ENCODE measurements at regions not wholly inside any gene's neighbourhood (a gene's known extent, or its start where the extent isn't known, plus 50 kb on each side); places are given as distances from the start of the nearest gene placed in this dataset.

DNA sequence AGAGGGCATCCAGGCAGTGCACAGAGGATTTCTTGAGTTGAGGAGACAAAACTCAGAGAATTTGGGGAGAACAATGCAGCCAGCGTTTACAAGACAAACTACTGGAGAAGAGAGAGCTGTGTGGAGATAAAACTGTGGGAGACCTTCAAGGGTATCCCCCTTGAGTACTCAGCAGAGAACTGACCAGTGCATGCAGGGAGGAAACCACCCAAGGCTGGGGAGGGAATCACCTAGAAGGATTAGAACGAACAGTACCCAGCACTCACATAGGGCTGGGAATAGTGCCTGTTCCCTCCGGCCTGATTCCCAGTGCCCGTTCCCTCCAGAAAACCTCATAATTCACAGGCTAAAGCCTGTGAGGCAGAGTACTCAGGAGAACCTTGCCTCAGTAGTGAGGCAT, 61.9 kb upstream of the YPEL5 start:
- Histone ChIP-seq H3K36me3 (ENCODE audit: low read depth, low read length) (no peaks in the 10 kb centered on the region), H3K79me2 (ENCODE audit: low read length) (no peaks in the 10 kb centered on the region), H2AFZ (ENCODE audit: low read length) (no peak overlapping the region), H3F3A (ENCODE audit: low read length, unreplicated experiment) (no peaks in the 10 kb centered on the region), H3K9me2 (replicated peaks; ENCODE audit: low read length) (no peaks in the 10 kb centered on the region), H3K4me3 (ENCODE audit: low read length) (no peak overlapping the region), H3K27ac (ENCODE audit: low read length) (no peak overlapping the region), H3K4me1 (ENCODE audit: insufficient read depth, low read length) (no peaks in the 10 kb centered on the region), H3K4me2 (ENCODE audit: low read length) (no peak overlapping the region), H4K20me1 (ENCODE audit: low read length) (no peaks in the 10 kb centered on the region), H3K9ac (ENCODE audit: low read length) (no peak overlapping the region), H3K27me3 (ENCODE audit: low read length) (0 out of 2 replicates have a peak, but pooled peaks cover 4% of the 10 kb centered on the region), H3K9me3 (ENCODE audit: low read length) (no peaks in the 10 kb centered on the region)
- POLR2A ChIA-PET (ENCODE audit: unreplicated experiment) = no interaction called here
- CTCF ChIA-PET = no interaction called here
- no TSS peak for BruUV-seq (replicated peaks)
- ATAC-seq = no peak
- intact Hi-C loops (cut with micrococcal nuclease) = no loop called here
- no peak for TF ChIP-seq EZH2 (IDR thresholded peaks at IDR 0.05; ENCODE audit: low read length, unreplicated experiment)
- TF ChIP-seq, protein P1, sequence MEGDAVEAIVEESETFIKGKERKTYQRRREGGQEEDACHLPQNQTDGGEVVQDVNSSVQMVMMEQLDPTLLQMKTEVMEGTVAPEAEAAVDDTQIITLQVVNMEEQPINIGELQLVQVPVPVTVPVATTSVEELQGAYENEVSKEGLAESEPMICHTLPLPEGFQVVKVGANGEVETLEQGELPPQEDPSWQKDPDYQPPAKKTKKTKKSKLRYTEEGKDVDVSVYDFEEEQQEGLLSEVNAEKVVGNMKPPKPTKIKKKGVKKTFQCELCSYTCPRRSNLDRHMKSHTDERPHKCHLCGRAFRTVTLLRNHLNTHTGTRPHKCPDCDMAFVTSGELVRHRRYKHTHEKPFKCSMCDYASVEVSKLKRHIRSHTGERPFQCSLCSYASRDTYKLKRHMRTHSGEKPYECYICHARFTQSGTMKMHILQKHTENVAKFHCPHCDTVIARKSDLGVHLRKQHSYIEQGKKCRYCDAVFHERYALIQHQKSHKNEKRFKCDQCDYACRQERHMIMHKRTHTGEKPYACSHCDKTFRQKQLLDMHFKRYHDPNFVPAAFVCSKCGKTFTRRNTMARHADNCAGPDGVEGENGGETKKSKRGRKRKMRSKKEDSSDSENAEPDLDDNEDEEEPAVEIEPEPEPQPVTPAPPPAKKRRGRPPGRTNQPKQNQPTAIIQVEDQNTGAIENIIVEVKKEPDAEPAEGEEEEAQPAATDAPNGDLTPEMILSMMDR (conservative IDR thresholded peaks at IDR 0.05; ENCODE audit: low read depth, low read length) = no peak
- TF ChIP-seq EZH2phosphoT487 (IDR thresholded peaks at IDR 0.05; ENCODE audit: borderline replicate concordance, low read length) = no peak
- DNase-seq = no peak

DNA sequence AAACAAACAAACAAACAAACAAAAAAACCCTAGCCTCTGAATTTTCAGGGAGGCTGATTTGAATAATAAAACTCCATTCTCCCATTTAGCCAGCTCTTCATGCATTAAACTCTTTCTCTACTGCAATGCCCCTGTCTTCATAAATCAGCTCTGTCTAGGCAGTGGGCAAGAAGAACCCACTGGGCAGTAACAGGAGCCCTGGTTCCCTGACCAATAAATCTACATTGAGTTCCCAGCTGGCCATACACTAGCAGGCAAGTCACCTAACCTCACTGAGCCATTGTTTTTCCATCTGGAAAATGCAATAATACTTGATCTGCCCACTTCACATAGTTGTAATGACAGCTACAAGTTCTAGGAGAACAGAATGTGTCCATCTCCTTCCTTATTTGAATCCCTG, 57.6 kb upstream of the YPEL5 start:
- ChIA-PET CTCF (interaction anchor here (0.5 kb wide), 2 partner anchors 20 to 76 kb away, joined by 3 to 4 read pairs; no protein-coding TSS in a partner anchor), POLR2A (ENCODE audit: unreplicated experiment) (no interaction called here)
- Histone ChIP-seq H3K4me3 (ENCODE audit: low read length) (no peak overlapping the region), H3K9ac (ENCODE audit: low read length) (no peak overlapping the region), H3K27ac (ENCODE audit: low read length) (no peak overlapping the region), H3F3A (ENCODE audit: low read length, unreplicated experiment) (no peaks in the 10 kb centered on the region), H4K20me1 (ENCODE audit: low read length) (no peaks in the 10 kb centered on the region), H3K4me2 (ENCODE audit: low read length) (no peak overlapping the region), H3K4me1 (ENCODE audit: insufficient read depth, low read length) (no peaks in the 10 kb centered on the region), H3K27me3 (ENCODE audit: low read length) (0 out of 2 replicates have a peak, but pooled peaks cover 4% of the 10 kb centered on the region), H3K9me2 (replicated peaks; ENCODE audit: low read length) (no peaks in the 10 kb centered on the region), H2AFZ (ENCODE audit: low read length) (no peak overlapping the region), H3K36me3 (ENCODE audit: low read depth, low read length) (no peaks in the 10 kb centered on the region), H3K9me3 (ENCODE audit: low read length) (no peaks in the 10 kb centered on the region), H3K79me2 (ENCODE audit: low read length) (no peaks in the 10 kb centered on the region)
- no TSS peak for BruUV-seq (replicated peaks)
- ATAC-seq (no peak), DNase-seq (no peak)
- intact Hi-C loops (cut with micrococcal nuclease) = no loop called here
- TF ChIP-seq EZH2 (IDR thresholded peaks at IDR 0.05; ENCODE audit: low read length, unreplicated experiment) = no peak
- no peak for TF ChIP-seq EZH2phosphoT487 (IDR thresholded peaks at IDR 0.05; ENCODE audit: borderline replicate concordance, low read length)
- TF ChIP-seq, protein P1 (conservative IDR thresholded peaks at IDR 0.05; ENCODE audit: low read depth, low read length) = no peak

GRCh38 chr2:30095402-30095801, 51.4 kb upstream of the YPEL5 start:
- Histone ChIP-seq H4K20me1 (ENCODE audit: low read length) (no peaks in the 10 kb centered on the region), H3K36me3 (ENCODE audit: low read depth, low read length) (no peaks in the 10 kb centered on the region), H3K4me2 (ENCODE audit: low read length) (no peak overlapping the region), H3K4me3 (ENCODE audit: low read length) (no peak overlapping the region), H3K4me1 (ENCODE audit: insufficient read depth, low read length) (no peaks in the 10 kb centered on the region), H3F3A (ENCODE audit: low read length, unreplicated experiment) (no peaks in the 10 kb centered on the region), H3K27me3 (ENCODE audit: low read length) (0 out of 2 replicates have a peak, but pooled peaks cover 8% of the 10 kb centered on the region), H3K27ac (ENCODE audit: low read length) (no peak overlapping the region), H3K9ac (ENCODE audit: low read length) (no peak overlapping the region), H2AFZ (ENCODE audit: low read length) (no peak overlapping the region), H3K9me3 (ENCODE audit: low read length) (no peaks in the 10 kb centered on the region), H3K79me2 (ENCODE audit: low read length) (no peaks in the 10 kb centered on the region), H3K9me2 (replicated peaks; ENCODE audit: low read length) (no peaks in the 10 kb centered on the region)
- no peak for DNase-seq
- CTCF ChIA-PET = no interaction called here
- no peak for ATAC-seq
- POLR2A ChIA-PET (ENCODE audit: unreplicated experiment) = no interaction called here
- no TSS peak for BruUV-seq (replicated peaks)
- intact Hi-C loops (cut with micrococcal nuclease) = no loop called here
- no peak for TF ChIP-seq EZH2phosphoT487 (IDR thresholded peaks at IDR 0.05; ENCODE audit: borderline replicate concordance, low read length)
- TF ChIP-seq EZH2 (IDR thresholded peaks at IDR 0.05; ENCODE audit: low read length, unreplicated experiment) = no peak
- TF ChIP-seq, protein P1 (conservative IDR thresholded peaks at IDR 0.05; ENCODE audit: low read depth, low read length) = no peak

All from PC-3 (cell line).